HG03575 (cell line): ENCODE measurements at regions not wholly inside any gene's neighbourhood (a gene's known extent, or its start where the extent isn't known, plus 50 kb on each side); places are given as distances from the start of the nearest gene placed in this dataset.

Experiments
- ATAC-seq: cut with Tn5 transposase; IDR thresholded peaks from one replicate; pipeline ENCODE4 v1.9.1; 2021; ENCODE audit not compliant: unreplicated experiment, insufficient number of reproducible peaks, low FRiP score; ENCODE audit errors: extremely low read depth

DNA sequence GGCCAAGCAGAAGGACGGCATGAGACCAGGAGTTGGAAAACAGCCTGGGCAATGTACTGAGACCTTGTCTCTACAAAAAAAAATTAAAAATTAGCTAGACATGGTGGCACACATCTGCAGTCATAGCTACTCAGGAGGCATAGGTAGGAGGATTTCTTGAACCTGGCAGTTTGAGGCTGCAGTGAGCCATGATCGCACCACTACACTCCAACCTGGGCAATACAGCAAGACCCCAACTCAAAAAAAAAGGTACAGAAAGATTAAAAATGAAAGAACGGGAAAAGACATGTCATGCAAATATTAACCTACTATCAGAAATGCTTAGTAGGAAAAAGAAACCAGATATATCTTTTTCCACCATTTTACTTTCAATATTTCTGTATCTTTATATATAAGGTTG is 99.6 kb upstream of the ATP11B start:
- ATAC-seq: no peak

DNA sequence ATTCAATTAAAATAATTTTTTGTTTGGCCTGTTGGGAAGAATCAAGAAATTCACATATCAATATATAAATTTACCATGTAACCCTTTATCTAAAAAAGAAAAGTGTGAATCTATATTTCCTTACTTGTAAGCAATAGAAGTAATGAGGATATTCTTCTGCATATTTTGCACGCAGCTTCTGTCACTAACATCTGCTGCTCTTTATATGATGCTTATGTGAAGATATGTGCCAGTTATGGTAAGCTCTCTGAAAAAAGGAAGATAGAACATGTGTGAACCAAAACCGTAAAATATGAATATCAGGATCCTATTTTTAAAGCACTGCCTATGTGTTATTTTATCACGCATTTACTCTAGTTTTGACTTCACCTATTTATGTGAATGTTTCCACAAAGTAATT is 96.4 kb upstream of the ATP11B start:
- no peak for ATAC-seq

DNA sequence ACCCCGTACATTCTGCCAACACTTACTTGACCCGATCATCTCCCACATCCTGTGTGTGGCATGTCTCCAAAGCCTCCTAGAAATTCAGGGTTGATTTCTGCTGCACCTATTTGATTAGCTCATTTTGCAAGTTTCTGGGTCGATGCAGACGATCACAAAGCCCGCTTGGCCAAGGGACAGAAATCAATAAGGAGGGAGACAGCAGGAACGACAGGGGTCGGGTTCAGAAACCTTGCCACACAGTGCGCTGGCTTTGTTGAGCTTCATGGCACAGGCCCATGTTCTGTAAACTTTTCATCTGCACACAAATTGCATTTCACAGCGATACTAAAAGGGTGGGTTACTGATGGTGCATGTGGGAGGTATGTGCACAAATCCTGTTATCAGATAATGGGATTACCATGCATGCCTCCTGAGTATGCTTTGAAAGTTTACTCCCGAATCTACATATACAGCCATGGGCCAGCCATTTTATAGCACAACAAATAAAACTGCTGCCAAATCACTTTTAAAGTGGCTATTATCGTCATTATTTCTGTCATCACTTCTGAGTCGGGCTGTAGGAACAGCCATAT is 95.9 kb upstream of the ATP11B start:
- no peak for ATAC-seq

DNA sequence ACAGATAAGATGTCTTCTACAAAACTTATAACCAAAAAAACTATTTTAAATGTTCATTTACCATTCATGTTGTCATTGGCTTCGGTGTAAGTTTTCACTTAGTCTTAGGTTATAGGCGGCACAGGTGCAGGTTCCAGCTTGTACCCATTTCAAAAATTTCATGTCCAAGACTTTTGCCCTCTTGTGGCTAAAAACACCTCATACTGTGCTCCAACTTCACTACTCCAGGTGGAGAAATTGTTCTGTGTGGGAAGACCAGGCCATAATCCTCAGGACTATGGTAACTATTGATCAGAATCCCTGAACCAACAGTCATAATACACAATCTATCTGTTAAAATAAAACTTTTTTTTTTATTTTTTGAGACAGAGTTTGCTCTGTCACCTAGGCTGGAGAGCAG is 95.2 kb upstream of the ATP11B start:
- ATAC-seq: no peak

DNA sequence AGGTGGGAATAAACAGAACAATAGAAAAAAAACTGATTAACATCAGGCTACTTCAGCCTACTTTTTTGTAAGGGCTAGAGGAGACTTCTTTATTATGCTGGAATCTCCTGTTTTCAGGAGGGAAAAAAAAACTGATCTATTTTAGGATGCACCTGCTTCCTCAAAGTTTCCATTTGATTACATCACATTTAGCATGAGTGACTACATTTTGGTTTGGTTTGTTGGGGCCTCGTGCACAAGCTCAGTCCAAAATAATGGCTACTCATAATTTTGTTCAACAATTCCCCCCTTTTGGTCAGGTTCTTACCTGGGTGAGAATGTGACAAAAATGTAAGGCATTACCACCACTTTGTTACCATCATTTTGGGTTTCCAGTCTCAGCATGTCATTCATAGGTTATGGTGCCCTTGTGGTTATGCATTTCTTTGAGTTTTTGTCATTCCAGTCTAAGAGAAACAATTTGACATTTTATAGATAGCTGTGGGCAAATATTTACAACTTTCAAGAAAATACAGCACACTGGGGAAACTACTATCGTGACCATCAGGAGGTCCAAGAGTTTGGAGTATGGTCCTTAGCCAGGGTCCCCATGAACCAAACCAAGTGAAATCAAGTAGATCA is 93.6 kb upstream of the ATP11B start:
- ATAC-seq: no peak

DNA sequence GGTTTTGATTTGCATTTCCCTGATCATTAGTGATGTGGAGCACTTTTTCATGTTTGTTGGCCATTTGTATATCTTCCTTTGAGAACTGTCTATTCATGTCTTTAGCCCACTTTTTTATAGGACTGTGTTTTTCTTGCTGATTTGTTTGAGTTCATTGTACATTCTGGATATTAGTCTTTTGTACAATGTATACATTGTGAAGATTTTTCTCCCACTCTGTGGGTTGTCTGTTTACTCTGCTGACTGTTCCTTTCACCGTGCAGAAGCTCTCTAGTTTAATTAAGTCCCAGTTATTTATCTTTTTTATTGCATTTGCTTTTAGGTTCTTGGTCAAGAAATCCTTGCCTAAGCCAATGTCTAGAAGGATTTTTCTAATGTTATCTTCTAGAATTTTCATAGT is 91.1 kb upstream of the ATP11B start:
- no peak for ATAC-seq

DNA sequence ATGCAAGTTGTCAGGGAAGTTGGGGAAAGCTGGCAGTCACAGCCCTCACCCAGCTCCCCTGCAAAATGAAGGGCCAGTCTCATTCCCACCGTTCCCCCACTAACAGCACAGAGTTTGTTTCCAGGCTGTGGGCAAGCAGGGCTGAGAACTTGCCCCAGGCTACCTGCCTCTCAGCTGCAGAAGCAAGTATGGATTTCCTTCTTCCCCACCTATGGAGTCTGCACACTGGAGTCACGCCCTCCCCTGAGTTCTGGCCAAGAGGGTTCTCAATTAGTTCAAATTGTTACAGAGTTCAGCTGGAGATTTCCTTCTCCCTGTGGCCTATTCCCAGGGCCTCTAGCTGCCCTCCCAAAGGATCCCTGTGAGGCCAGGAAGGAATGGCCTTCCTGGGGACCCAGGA is 90.1 kb upstream of the ATP11B start:
- no peak for ATAC-seq

DNA sequence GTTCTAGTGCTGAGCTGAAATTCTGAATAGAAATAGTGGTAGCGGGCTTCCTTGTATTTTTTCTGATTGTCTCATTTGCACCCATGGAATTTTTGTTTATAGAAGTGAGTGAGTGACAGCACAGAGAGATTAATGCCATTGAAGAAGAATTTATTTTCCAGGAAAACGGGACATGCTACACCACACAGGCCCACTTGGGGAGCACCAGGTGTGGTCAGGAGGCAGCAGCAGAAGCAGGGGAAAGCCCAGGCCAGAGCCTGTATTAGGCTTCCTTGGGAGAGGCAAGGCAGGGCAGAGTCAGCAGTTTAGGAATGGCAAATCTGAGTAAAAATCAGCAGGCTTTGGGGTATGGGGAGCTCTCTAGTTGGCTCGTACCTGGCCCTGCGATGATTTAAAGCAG is 88.4 kb upstream of the ATP11B start:
- no peak for ATAC-seq

DNA sequence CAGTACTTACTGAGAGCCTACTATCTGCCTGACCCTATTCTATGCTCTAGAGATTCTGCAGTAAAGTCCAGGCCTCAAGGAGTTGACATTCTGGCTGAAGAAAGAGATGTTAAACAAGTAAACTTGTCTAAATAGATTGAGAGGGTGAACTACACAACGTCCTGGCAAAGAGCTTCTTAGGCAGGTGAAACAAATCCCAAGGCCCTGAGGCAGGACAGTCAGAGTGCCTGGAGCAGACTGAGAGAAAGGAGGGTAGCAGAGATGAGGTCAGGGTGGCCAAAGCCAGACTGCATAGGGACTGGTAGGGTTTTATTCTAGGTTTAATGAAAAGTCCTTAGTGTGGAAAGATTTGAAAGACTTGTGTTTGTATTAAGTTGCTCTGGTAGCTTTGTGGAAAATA is 84.5 kb upstream of the ATP11B start:
- no peak for ATAC-seq

DNA sequence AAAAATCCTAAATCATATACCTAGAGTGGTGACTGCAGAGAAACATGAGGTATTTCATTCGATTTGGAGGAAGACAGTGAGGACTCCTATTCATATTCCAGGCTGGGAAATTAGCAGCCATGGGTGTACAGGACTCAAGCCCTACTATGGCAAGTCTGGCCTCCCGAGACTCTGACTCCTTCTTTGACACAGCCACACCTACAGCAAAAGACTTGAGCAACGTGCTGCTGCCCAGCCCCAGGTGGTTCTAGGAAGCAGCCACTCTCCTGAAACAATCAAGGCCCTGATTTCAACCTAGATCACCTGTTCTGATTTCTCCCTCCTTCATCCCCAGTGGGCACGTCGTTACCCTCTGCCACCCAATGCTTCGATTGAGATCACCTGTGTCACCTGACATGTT is 84.0 kb upstream of the ATP11B start:
- ATAC-seq: no peak

DNA sequence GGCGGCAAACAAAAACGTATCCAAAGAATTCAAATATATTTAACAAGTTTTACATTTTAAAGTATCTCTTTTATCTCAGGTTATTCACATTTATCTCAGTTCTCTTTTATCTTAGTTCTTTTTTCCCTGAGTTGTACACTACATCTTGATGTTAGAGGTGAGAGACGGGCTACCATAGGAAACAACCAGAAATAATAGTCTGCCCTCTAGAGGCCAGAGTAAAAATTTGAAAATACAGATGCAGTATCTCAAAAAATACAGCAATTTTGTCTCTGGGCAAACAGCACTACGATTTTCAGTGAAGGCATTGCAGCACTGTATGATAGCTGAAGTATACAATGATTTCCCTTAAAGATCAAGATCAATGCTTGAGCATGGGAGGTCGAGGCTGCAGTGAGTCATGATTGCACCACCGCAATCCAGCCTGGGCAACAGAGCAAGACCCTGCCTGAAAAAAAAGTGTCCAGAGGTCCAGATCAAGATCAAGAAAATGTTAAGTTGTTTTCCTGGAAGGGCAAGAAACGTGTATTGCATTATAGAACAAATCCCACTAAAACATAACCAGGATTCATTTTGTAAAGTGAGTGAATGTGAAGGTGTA is 82.6 kb upstream of the ATP11B start:
- no peak for ATAC-seq

DNA sequence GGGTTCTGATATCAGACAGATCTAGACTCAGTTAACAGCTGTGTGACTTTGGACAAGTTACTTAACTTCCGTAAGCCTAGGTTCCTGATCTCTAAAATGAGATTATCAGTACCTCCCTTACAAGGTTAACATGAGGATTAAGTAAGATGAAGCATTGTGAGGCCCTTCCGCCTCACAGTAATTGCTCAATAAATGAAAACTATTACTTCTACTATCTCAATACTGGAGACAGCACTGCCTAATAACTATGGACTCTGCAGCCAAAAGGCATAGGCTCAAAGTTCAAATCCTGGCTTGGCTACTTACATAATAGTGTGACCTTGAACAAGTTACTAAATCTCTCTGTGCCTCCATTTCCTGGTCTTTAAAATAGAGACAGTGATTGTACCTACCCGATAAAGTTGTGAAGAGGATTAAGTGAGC is 82.0 kb upstream of the ATP11B start:
- ATAC-seq: no peak

DNA sequence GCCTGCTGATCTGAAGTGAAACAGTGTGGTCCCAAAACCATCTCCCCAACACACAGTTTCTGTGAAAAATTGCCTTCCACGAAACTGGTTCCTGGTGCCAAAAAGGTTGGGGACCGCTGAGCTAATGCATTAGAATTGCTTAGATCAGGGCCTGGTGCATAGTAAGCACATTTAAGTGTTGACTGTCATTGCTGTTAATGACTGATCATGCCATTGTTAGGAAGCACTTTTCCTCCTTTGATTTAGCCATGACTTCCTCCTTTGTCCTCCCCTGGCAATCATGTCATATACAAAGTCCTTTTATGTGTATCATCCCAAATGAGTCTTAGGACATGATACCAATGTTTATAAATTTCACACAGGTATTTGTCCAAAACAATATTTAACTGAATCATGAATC is 81.5 kb upstream of the ATP11B start:
- no peak for ATAC-seq

DNA sequence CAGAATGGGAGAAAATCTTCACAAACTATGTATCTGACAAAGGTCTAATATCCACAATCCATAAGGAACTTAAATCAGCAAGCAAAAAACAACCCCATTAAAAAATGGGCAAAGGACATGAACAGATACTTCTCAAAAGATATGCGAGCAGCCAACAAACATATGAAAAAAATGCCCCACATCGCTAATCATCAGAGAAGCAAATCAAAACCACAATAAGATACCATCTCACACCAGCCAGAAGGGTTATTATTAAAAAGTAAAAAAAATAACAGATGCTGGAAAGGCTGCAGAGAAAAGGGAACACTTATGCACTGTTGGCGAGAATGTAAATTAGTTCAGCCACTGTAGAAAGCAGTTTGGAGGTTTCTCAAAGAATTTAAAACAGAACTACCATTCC is 80.2 kb upstream of the ATP11B start:
- no peak for ATAC-seq

DNA sequence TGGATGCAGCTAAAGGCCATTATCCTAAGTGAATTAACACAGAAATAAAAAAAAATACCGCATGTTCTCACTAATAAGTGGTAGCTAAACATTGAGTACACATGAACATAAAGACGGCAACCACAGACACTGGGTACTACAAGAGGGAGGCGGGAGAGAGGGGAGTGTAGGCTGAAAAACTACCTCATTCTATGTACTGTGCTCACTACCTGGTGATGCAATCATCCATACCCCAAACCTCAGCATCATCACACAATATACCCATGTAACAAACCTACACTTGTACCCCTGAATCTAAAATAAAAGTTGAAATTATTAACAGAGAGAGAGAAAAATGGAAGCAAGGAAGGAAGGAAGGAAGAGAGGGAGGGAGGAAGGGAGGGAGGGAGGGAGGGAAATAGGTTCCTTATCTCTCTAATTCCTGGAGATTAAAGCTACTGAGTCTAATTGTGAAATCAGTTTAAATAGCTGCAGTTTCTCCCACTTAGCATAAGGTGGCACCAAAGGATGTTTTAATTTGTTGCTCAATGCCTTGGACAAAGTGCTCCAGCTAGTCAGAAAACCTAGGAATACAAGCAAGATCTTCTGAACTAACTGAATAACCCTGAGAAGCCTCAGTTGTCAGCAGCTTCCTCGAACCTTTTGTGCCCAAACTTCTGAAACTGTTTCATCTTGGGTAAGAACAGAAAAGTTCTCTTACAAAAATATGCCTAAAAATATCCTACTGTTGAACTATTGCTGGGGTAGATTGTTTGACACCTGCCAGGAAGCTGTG is 79.4 kb upstream of the ATP11B start:
- ATAC-seq: no peak

DNA sequence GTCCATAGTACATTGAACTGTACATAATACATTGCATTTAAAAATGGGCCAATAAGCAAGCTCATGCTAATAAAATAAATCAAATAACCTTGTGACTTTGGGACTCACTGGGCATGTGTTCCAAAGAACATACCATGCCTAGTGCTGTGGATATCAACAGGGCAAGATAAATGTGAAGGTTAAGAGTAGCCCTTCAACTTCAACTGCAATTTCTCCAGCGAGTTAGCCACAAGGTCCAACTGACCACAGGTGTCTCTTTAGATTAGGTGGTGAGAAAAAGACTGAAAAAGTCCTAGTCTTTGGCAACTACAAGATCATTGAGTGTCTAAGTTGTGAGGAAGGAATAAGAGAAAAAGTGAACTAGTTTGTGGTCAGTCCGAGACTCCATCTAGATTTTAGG is 78.3 kb upstream of the ATP11B start:
- no peak for ATAC-seq

DNA sequence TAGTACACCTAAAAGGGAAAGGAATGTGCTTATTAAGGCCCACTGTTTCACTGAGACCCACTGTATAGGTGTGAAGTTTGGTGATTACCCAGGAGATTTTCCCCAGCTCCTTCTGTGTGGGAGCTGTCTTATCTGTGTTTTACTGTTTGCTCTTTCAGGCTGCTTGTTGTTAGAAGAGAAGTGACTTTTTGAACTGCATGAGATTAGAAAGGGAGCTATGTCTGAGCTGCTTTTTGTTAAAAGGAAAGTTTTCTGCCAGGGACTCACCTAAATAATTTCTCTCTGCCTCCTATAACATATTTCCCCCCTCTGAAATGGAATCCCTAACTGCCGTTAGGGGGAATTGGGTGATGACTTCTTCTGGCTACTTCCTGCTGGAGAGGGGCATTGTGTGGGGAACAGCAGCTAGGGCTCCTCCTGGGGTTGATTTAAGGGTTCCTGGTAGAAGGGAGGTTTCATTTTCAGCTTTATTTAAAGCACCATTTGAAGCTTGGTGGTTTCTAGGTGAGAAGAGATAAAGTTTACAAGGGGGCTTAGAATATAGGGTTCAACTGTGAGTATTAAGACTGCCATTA is 77.1 kb upstream of the ATP11B start:
- ATAC-seq: no peak

DNA sequence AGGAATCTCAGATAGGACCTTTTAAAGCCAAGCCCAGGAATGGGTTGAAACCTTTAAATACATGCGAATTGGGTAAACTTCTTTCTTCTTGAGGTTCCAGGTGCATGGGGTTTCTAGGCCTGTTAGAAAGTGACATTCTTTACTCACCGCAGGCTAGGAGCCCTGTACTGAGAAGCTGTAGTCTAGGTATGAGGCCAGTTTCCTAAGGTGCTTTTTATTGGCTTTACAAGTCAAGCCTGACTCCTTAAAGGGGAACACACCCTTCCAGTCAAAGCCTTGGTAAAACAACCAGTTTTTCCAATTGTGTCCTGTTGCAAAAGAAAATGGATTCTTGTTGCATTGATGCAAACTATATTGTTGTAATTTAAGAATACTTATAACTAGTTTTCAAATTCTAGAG is 76.1 kb upstream of the ATP11B start:
- ATAC-seq: peak; percentile 75

DNA sequence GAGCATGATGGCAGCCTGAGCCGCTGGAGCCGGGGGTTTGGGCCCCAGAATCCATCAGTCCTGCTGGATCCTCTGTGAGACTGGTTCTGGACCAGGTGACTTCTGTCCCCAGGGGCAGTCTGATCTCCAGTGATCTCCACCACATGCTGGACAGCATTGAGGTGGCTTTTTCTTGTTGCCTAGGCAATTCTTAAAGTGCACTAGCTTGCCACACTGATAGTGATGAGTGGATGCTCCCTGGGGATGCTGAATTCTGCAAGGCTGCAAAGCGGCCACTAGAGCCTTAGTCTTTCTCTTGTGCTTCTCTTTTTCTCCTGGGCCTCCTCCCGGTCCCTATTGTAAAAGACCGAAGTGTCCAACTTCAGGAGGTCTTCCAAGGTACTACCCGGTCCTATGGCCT is 70.4 kb upstream of the ATP11B start:
- no peak for ATAC-seq

DNA sequence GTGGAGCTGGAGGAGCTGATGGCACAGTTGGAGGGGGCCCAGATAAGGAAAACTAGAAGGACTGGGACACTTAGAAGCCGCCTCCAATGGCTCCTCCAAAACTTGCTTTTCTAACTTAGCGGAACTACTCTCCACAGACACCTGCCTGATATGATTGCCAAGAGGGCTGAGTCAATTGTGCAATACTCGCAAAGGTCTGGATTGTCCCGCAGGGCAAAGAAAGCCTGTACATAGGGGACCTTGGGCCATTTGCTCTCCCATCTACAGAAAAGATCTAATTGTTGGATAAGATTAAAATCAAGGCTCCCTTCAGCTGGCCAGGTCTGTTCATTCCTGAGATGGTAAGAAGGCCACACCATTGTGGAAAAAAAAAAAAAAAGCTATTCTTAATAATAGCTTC is 69.7 kb upstream of the ATP11B start:
- no peak for ATAC-seq
